Right lobe of liver (tissue), 4 donors: ENCODE measurements at regions not wholly inside any gene's neighbourhood (a gene's known extent, or its start where the extent isn't known, plus 50 kb on each side); places are given as distances from the start of the nearest gene placed in this dataset.
"Not testable (repeated sequence)": the region's sequence is repeated elsewhere in the genome, so short reads cannot be mapped to it uniquely, and the experiment has no call there.

Experiments used
- POLR2A ChIP-seq: fragments of 450-650 bp; IDR thresholded peaks from one replicate; pipeline ENCODE4 v1.6.1; 2017; ENCODE audit warnings: antibody characterized with exemption, mild to moderate bottlenecking
- TF ChIP-seq, protein P1 (sequence below), 4 donors: fragments of 200-600 bp in 3 of 4; fragments of 450-650 bp in 1 of 4; IDR thresholded peaks; one replicate each; pipeline versions ENCODE4 v1.5.1 to v1.8.0; 2016 to 2022; ENCODE audit warnings: antibody characterized with exemption in 4 of 4, mild to moderate bottlenecking in 2 of 4
- donor health status: DM: no; HTN: no; CAD: no.
- donor health status: DM: no; HTN: no; CAD: no.
- donor health status: DM: no; HTN: yes; CAD: no.

DNA sequence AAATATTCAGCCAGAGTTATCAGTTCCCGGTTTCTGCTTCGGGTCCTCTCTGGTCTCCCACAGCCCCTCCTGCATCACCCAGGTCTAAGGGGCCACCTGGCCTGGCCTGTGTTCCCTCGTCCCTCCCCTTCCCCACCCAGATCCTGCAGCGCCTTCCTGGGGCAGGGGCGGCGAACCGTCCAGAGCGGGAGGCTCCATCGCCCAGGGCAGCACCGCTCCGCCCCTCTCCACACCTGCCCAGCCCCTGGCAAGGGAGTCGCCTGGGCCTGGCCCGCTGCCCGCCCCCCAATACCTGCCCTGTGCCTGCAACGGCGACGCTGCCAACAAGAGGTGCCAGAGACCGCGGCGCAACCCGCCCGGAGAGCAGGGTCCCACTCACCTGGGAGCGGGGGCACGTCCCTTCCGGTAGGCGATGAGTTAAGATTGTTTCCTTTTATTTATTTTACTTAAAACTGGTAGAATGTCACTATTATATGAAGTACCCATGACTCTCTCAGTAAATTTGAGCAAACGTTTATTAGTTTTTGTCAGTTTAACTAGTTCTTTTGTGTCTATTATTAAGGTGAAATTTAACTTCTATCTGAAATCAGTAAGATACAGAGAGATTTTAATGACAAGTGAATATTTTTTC lies 1641.1 kb downstream of the SPATA31A7 start:
- TF ChIP-seq, protein P1, sequence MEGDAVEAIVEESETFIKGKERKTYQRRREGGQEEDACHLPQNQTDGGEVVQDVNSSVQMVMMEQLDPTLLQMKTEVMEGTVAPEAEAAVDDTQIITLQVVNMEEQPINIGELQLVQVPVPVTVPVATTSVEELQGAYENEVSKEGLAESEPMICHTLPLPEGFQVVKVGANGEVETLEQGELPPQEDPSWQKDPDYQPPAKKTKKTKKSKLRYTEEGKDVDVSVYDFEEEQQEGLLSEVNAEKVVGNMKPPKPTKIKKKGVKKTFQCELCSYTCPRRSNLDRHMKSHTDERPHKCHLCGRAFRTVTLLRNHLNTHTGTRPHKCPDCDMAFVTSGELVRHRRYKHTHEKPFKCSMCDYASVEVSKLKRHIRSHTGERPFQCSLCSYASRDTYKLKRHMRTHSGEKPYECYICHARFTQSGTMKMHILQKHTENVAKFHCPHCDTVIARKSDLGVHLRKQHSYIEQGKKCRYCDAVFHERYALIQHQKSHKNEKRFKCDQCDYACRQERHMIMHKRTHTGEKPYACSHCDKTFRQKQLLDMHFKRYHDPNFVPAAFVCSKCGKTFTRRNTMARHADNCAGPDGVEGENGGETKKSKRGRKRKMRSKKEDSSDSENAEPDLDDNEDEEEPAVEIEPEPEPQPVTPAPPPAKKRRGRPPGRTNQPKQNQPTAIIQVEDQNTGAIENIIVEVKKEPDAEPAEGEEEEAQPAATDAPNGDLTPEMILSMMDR (IDR thresholded peaks at IDR 0.05), result not testable (repeated sequence)
- not testable (repeated sequence) for TF ChIP-seq POLR2A
